ENCODE measurements at regions not wholly inside any gene's neighbourhood (a gene's known extent, or its start where the extent isn't known, plus 50 kb on each side); places are given as distances from the start of the nearest gene placed in this dataset.
A peak's percentile ranks its signal among the peaks of the same experiment; 100 is the strongest.
"Not testable (repeated sequence)": the region's sequence is repeated elsewhere in the genome, so short reads cannot be mapped to it uniquely, and the experiment has no call there.

DNA sequence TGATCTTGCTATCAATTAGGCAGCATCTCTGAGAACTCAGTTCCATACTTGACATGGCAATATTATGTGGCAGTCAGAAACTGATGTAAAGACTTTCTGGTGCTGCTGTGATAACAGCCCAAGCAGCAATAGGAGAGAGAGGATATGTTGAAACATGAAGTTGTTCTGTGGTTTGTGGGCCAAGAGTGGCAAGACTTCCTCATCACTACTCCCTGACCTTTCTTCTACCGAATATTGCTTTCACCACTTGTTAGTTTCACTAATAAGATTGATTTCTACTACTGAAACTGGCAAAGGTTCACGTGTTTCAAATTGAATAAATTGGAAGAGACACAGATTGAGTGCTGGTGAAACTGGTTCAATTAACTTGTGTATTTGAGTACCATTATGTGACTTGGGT, 852.6 kb upstream of the RAG2 start:
- no peak for DNase-seq (ENCODE audit: low read depth, low spot score)

DNA sequence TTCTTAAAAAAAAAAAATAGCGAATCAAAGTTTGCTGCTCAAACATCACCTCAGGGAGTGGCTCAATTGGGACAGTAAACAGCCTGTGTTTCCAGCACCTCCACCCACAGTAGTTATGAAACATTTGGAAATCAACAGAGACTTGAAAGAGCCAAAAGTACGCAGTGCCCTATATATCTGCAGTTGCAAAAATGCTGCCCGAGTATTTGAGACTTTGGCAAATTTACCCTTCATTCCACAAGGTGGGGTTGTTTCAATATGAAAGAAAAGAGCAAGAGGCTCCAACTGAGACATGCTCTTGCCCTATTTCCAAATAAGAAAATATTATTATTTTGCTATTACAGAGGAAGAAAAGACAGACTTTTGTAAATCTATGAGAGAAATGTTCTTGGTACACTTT, 851.1 kb upstream of the RAG2 start:
- DNase-seq (ENCODE audit: low read depth, low spot score): peak; percentile 12

DNA sequence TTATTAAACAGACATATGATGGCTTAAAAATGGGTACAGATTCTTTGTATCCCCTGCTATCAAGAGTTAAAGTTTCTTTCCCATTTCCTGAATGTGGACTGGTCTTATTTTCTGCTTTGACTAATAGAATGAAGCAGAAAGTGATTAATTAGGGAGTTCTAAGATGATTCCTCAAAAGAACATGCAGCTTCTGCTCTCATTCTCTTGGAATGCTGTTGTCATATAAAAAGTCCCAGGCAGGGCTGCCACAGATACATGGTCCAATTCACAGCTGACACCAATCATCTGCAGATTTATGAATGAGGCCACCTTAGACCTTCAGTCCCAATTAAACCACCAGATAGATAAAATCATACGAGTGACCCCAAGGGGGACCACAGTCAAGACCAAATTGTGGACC, 844.5 kb upstream of the RAG2 start:
- no peak for DNase-seq (ENCODE audit: low read depth, low spot score)

DNA sequence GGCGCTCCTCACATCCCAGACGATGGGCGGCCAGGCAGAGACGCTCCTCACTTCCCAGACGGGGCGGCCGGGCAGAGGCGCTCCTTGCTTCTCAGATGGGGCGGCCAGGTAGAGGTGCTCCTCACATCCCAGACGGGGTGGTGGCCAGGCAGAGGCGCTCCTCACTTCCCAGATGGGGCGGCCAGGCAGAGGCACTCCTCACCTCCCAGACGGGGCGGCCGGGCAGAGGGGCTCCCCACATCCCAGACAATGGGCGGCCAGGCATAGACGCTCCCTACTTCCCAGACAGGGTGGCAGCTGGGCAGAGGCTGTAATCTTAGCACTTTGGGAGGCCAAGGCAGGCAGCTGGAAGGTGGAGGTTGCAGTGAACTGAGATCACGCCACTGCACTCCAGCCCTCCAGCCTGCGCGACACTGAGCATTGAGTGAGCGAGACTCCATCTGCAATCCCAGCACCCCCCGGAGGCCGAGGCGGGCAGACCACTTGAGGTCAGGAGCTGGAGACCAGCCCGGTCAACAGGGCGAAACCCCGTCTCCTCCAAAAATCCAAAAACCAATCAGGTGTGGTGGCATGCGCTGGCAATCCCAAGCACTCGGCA, 833.7 kb upstream of the RAG2 start:
- not testable (repeated sequence) for DNase-seq (ENCODE audit: low read depth, low spot score)

DNA sequence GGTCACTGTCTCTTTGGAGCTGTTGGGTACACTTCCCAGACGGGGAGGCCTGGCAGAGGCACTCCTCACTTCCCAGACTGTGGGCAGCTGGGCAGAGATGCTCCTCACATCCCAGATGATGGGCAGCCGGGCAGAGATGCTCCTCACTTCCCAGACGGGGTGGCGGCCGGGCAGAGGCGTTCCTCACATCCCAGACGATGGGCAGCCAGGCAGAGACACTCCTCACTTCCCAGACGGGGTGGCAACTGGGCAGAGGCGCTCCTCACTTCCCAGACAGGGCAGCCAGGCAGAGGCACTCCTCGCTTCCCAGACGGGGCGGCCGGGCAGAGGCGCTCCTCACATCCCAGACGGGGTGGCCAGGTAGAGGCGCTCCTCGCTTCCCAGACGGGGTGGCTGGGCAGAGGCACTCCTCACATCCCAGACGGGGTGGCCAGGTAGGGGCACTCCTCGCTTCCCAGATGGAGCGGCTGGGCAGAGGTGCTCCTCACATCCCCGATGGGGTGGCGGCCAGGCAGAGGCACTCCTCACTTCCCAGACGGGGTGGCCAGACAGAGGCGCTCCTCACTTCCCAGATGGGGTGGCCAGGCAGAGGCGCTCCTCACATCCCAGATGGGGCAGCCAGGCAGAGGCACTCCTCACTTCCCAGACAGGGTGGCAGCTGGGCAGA, 833.1 kb upstream of the RAG2 start:
- not testable (repeated sequence) for DNase-seq (ENCODE audit: low read depth, low spot score)

DNA sequence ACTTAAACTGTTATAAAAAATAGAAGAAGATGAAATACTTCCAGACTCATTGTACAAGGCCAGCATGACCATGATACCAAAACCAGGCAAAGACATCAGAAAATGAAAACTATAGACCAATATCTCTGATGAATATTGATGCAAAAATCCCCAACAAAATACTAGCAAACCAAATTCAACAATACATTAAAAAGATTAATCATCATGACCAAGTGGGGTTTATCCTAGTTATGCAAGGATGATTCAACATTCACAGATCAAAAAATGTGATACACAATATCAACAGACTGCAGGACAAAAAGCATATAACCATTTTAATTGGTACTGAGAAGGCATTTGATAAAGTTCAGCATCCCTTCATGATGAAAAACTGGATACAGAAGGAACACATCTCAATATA, 824.5 kb upstream of the RAG2 start:
- no peak for DNase-seq (ENCODE audit: low read depth, low spot score)

DNA sequence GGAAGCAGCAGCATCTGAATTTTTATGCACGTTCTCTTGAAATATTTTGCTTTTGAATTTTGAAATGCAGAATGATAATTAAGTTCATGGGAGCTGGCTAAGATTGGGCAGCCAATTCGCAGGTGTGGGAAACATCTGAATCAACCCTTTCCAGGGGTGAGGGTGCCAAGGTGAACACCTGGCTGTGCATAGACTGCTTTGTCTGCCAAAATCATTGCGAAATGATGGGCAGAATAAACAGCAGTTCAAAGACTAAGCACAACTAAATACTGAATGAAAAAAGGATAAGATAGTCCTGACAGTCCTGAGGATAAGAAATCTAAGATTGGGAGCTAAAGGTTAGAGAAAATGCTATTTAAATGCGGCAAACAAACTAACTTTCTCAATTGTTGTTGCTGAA, 813.3 kb upstream of the RAG2 start:
- no peak for DNase-seq (ENCODE audit: low read depth, low spot score)

DNA sequence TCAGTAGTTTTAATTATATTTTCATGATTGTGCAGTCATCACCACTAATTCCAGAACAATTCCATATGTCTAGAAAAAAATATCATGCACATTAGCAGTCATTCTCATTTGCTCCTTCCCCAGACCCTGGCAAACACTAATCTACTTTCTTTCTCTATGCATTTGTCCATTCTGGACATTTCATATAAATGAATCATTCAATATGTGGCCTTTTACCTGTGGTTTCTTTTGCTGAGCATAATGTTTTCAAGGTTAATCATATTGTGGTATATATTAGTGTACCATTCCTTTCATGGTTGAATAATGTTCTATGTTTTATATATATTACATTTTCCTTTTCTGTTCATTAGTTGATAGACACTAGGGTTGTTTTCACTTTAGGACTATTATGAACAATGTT, 811.1 kb upstream of the RAG2 start:
- DNase-seq (ENCODE audit: low read depth, low spot score): no peak

DNA sequence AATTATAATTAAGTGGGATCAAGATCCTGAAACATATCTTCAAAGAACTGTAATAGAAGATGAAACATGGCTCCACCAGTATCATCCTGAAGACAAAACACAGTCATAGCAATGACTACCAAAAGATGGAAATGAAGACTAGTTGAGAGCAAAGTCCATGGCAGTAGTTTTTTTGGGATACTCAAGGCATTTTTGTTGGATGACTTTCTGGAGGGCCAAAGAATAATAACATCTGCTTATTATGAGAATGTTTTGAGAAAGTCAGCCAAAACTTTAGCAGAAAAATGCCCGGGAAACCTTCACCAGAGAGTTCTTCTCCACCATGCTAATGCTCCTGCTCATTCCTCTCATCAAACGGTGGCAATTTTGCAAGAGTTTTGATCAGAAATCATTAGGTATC, 809.4 kb upstream of the RAG2 start:
- DNase-seq (ENCODE audit: low read depth, low spot score): no peak

DNA sequence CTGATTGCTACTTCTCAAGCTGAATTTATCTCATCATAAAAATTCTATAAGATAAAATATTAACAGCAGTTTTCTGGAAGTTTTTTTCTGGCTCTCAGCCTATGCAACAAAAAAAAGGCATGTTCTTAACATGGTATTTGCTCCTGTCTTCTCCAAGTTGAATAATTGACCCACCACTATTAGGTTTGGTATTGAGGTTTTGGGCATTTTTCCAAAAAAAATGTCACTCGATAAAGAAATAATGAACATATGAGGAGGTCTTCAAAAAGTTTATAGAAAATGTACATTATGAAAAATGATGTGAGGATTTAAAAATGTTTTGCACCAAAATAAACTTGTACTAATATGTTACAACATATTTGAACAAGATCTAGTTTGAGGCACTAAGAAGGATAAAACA, 808.6 kb upstream of the RAG2 start:
- DNase-seq (ENCODE audit: low read depth, low spot score): no peak

DNA sequence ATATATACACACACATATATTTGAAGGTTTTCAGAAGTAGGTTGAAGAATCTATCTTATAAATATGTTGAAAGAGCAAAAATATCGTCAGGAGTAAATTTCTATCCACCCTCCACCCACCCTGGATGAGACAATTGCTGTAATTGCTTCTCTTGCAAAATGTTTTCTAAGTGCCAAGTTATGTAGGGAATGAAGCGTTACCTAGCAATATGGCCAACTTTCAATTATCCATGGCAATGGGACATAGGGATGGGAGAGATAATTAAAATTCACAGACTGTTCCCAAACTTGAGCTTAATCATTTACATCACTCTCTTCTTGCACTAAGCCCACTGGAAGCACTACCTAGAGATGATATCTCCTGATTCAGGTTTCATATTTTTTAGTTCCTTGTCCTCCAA, 806.2 kb upstream of the RAG2 start:
- DNase-seq (ENCODE audit: low read depth, low spot score): no peak

DNA sequence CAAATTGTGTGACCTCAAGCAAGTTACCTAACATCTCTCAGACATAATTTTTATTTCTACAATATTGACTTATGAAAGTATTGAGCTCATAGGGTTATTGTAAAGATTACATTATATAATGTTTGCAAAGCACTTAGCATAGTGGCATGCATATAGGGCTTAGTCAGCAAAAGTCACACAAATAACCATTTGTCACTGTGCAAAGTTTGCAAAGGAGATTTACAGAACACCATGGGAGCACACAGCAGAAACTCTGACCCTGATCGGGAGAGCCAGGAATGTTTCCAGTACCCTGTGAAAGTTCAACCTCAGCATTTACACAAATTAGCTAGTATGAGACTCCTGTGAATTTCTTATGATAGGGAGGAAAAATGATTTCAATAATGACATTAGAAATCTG, 804.6 kb upstream of the RAG2 start:
- no peak for DNase-seq (ENCODE audit: low read depth, low spot score)

DNA sequence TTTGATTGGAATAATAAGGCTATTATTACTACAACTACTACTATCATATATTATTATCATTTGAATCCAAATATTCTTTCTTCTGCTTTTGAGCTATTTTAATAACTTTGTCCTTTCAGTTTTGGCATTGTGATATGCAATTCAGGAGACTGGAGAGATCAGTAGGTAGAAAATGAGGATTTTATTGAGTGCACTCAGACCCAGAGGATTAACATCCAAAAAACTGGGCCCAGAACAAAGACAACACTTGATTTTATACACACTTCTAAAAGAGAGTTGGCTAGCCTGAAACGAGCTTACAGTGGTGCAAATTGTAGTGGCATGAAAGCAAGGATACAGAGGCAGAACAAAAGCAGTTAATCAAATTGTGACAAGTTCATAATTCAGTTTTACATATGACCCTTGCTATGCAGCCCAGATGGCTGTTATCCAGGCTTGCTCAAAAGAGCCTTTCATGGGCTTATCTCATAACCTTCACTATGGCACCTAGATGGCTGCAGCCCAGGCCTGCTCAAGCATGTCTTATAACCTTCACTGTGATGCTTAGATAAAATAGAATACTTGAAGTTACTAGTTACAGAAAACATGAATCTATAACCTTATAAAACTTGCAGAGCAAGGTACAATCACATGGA, 796.3 kb upstream of the RAG2 start:
- no peak for DNase-seq (ENCODE audit: low read depth, low spot score)

DNA sequence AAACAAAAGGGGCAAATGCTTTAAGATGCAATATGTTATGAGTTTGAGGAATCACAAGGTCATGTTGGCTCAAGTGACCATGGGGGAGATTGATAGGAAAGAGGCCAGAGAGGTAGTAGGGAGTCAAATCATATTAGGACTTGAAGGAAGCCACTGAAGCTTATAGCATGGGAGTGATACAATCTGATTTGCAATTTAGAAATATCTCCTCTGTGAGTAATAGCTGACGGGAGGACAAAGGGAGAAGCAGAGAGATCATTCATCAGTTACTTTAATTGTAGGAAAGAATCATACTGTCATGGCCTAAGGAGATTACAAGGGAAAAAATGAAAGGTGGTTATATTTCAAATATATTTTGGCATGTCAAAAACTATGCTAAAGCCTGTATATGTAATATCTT, 793.6 kb upstream of the RAG2 start:
- DNase-seq (ENCODE audit: low read depth, low spot score): no peak

DNA sequence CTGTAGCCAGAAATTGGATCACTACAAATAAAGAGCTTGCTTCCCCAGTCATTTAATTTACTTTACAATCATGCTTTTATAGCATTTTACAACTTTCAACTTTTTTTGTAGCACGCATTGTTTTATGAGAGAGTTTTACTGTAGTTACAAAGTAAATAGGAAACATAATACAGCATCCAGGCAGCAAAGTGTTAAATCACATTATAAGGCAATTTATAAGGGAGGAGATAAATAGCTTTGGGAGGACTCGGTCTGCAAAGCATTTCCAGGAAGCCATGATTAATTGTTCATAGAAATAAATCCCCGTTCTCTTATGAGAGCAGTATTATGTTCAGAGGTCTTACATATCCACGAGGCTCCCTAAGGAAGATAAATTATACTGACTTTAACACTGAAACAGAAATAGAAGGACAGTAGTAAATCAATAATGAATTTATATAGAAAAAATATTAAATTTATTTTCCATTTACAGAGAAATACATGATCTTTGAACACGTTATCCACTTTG, 792.6 kb upstream of the RAG2 start:
- no peak for DNase-seq (ENCODE audit: low read depth, low spot score)

DNA sequence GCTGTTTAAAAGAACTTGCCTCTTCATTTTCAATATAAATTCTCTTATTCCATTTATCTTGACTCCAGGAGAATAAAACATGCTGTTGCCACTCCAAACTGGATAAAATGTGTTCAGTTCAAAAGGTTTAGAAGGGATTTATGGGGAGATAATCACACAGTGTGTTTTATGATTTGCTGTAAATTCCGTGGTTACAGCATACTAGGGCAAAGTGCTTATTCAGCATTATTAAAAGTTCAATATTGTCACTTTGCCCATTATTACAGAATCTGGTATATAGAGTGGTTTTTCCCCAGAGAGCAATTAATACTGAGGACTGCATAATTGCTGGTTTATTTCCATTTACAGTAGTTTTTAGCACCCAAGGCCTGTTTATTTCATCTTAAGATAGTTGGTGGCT, 780.9 kb upstream of the RAG2 start:
- DNase-seq (ENCODE audit: low read depth, low spot score): no peak

DNA sequence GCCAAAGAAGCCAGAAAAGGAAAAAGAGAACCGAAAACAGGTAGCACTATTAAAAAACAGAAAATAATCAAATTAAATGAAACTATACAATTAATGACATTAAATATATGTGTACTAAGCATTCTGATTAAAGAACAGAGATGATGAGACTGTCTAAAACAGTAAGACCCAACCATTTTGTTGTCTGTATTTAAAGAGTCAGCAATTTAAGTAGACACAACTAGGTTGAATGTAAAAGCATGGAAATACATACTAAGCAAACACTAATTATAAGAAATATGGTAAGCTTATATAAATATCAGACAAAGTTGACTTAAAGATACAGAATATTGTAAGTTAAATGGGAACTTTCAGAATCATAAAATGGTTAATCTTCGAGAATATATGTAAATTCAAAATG, 774.6 kb upstream of the RAG2 start:
- no peak for DNase-seq (ENCODE audit: low read depth, low spot score)

DNA sequence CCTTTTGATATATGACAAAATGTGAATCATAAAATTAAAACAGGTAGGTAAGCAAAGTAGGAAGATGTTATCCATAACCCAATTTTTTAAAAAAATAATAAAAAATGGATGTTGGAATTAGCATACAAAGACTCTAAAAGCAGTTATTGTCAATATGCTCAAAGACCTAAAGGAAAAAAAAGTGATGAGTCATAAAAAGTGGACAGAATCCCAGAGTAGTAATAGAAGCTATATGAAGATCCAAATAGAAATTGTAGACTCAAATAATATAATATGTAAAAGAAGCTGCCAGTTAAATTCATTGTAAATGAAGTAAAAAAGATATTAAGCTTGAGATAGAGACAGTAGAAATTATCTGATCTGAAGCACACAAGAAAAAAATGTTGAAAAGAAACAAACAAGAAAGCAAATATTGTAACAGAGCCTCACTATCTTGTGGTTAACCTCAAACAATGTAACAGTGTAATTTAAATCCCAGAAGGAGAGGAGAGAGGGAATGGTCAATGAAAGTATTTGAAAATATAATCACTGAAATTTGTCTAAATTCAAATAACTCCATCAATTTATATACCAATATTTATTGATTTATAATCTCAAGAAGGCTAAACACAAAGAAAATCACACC, 773.4 kb upstream of the RAG2 start:
- no peak for DNase-seq (ENCODE audit: low read depth, low spot score)

DNA sequence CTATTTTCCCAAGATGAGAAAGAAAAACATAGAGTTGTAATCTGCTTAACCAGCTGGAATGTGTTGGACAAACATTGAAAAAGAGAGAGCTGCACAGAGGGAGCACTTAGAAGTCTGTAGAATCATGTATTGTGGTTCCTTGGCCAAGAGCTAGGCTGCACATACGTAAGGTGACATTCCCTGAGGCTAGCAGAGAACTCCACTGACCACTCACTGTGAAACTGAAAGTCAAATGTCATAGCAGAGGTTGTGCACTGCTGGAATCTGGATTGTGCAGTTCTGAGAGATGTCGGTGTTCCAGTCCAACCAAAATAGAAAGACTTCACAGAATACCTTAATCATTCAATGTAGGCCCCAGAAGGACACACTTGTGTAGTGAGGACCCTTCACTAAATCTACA, 772.8 kb upstream of the RAG2 start:
- DNase-seq (ENCODE audit: low read depth, low spot score): no peak

DNA sequence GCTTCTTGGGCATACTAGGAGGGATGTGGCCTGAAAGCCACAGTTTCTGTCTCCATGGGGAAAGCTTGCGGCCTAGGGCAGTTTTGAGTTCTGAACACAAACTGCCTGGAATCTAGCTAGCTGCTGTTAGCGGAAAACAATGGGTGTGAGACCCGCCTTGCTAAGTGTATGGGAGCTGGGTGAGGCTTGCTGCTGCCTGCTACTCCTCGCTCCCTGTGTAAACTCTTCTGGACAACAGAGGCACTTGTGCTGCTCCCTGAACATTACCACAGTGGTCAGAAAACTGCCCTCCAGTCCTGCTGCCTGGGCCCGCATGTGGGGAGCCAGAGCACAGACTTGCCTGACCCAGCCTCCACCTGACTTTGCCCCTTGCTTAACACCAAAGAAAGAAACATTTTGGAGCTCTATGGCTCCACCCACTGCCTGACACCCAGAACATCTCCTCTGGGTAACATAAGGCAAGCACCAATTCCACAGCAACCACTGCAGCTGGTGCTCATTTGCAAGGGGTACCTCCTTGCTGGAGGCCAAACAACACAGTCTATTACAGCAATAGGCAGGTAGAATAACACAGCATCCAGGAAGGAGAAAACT, 766.3 kb upstream of the RAG2 start:
- no peak for DNase-seq (ENCODE audit: low read depth, low spot score)

DNA sequence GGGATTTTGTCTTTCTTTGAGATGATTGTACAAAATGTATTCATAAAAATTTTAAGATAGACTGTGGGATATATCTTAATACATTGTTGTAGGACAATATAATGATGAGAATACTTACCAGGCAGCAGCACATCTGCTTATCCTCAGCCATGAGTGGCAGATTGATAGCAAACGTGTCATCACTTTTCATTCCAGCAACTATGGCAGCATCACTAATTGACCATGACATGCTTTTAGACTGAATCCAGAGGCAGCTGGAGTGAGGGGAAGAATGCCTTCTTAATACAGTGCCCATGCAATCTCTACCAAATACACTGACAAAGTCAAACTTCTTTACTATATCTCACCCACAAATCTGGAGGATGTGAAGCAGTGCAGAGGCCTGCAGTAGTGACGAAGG, 755.2 kb upstream of the RAG2 start:
- DNase-seq (ENCODE audit: low read depth, low spot score): no peak

DNA sequence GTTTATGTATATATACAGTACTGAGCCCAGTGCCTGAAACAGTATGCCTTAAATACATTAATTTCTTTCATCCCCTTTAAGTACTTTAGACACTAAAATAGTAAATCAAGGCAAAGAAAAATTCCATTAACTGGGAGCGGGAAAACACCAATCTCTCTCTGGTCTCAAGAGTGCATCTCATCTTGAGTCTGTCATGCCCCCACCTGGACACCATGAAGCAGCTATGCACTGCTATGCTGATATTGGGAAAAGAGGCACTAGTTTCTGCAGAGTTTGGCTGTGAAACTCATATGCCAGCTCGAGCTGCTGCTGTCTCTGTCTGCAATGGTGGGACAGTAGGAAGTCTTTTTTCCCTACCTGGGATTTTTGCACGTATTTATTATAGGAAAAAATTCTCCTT, 754.4 kb upstream of the RAG2 start:
- DNase-seq (ENCODE audit: low read depth, low spot score): no peak
